ENCODE measurements at regions not wholly inside any gene's neighbourhood (a gene's known extent, or its start where the extent isn't known, plus 50 kb on each side); places are given as distances from the start of the nearest gene placed in this dataset.

GRCh38 chr16:35295856-35296255 lies 1836.4 kb downstream of the TP53TG3F start:
- no peak for DNase-seq (ENCODE audit: low read depth)

- no peak for DNase-seq (ENCODE audit: low read depth)
Measured at GRCh38 chr16:35296962-35297653, 1837.7 kb downstream of the TP53TG3F start.

- no peak for DNase-seq (ENCODE audit: low read depth)
Measured at GRCh38 chr16:35298460-35299243, 1839.2 kb downstream of the TP53TG3F start.

- DNase-seq (ENCODE audit: low read depth), result no peak
Measured at GRCh38 chr16:35302859-35303258, 1843.4 kb downstream of the TP53TG3F start.

- DNase-seq (ENCODE audit: low read depth), result no peak
Measured at GRCh38 chr16:35305476-35305875, 1846.1 kb downstream of the TP53TG3F start.

GRCh38 chr16:35306915-35307314 lies 1847.5 kb downstream of the TP53TG3F start:
- no peak for DNase-seq (ENCODE audit: low read depth)

GRCh38 chr16:35308674-35309073 lies 1849.3 kb downstream of the TP53TG3F start:
- DNase-seq (ENCODE audit: low read depth), result no peak

GRCh38 chr16:35310999-35311398 lies 1851.6 kb downstream of the TP53TG3F start:
- no peak for DNase-seq (ENCODE audit: low read depth)

GRCh38 chr16:35311475-35311874 lies 1852.1 kb downstream of the TP53TG3F start:
- DNase-seq (ENCODE audit: low read depth), result no peak

- DNase-seq (ENCODE audit: low read depth), result no peak
Measured at GRCh38 chr16:35314298-35314697, 1854.9 kb downstream of the TP53TG3F start.

- DNase-seq (ENCODE audit: low read depth), result no peak
Measured at GRCh38 chr16:35319536-35320192, 1860.3 kb downstream of the TP53TG3F start.

- no peak for DNase-seq (ENCODE audit: low read depth)
Measured at GRCh38 chr16:35325936-35326335, 1866.5 kb downstream of the TP53TG3F start.

GRCh38 chr16:35339337-35339736 lies 1879.9 kb downstream of the TP53TG3F start:
- DNase-seq (ENCODE audit: low read depth), result no peak

GRCh38 chr16:35342012-35342411 lies 1882.6 kb downstream of the TP53TG3F start:
- no peak for DNase-seq (ENCODE audit: low read depth)

GRCh38 chr16:35344012-35344762 lies 1884.8 kb downstream of the TP53TG3F start:
- no peak for DNase-seq (ENCODE audit: low read depth)

- no peak for DNase-seq (ENCODE audit: low read depth)
Measured at GRCh38 chr16:35352431-35352830, 1893.0 kb downstream of the TP53TG3F start.

- no peak for DNase-seq (ENCODE audit: low read depth)
Measured at GRCh38 chr16:35363510-35363909, 1904.1 kb downstream of the TP53TG3F start.

GRCh38 chr16:35364263-35364662 lies 1904.9 kb downstream of the TP53TG3F start:
- no peak for DNase-seq (ENCODE audit: low read depth)

GRCh38 chr16:35365675-35366074 lies 1906.3 kb downstream of the TP53TG3F start:
- DNase-seq (ENCODE audit: low read depth), result no peak

- DNase-seq (ENCODE audit: low read depth), result no peak
Measured at GRCh38 chr16:35370617-35371016, 1911.2 kb downstream of the TP53TG3F start.

GRCh38 chr16:35377142-35377541 lies 1917.7 kb downstream of the TP53TG3F start:
- no peak for DNase-seq (ENCODE audit: low read depth)

- no peak for DNase-seq (ENCODE audit: low read depth)
Measured at GRCh38 chr16:35386619-35387018, 1927.2 kb downstream of the TP53TG3F start.
